Testis (tissue), 2 donors: ENCODE measurements at regions not wholly inside any gene's neighbourhood (a gene's known extent, or its start where the extent isn't known, plus 50 kb on each side); places are given as distances from the start of the nearest gene placed in this dataset.

Experiments used
- CTCF ChIP-seq, 3 experiments: fragments of 450-650 bp in 2 of 3; fragments of 200-600 bp in 1 of 3; sonication (generic) in 1 of 3; IDR thresholded peaks; one replicate each; pipeline ENCODE4 v1.5.1; 2016 to 2019; ENCODE audit warnings: antibody characterized with exemption in 3 of 3, mild to moderate bottlenecking in 2 of 3, moderate library complexity in 1 of 3
- POLR2A ChIP-seq: fragments of 450-650 bp; IDR thresholded peaks from one replicate; pipeline ENCODE4 v1.6.1; 2017; ENCODE audit warnings: antibody characterized with exemption, mild to moderate bottlenecking, moderate library complexity

DNA sequence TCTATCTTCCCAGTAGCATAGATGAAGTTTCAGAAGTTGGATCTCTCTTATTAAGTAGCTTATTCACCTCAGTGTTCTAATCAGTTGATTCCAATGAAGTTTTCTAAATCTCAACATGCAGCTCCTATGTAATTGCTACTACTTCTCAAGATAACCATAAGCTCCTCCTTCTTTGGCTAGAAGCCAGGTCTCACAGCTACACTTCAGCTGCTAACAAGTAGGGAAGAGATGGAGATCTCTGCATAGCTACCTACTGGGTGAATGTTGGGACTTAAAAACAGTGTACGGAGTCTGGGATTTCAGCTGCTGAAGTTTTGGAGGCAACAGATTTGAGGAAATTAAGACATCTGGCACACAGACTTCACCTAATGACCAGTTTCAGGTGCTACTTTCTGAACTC is 661.0 kb downstream of the SLITRK1 start:
- no peak for TF ChIP-seq CTCF (IDR thresholded peaks at IDR 0.05)
- no peak for TF ChIP-seq POLR2A
